ENCODE measurements at regions not wholly inside any gene's neighbourhood (a gene's known extent, or its start where the extent isn't known, plus 50 kb on each side); places are given as distances from the start of the nearest gene placed in this dataset.

DNA sequence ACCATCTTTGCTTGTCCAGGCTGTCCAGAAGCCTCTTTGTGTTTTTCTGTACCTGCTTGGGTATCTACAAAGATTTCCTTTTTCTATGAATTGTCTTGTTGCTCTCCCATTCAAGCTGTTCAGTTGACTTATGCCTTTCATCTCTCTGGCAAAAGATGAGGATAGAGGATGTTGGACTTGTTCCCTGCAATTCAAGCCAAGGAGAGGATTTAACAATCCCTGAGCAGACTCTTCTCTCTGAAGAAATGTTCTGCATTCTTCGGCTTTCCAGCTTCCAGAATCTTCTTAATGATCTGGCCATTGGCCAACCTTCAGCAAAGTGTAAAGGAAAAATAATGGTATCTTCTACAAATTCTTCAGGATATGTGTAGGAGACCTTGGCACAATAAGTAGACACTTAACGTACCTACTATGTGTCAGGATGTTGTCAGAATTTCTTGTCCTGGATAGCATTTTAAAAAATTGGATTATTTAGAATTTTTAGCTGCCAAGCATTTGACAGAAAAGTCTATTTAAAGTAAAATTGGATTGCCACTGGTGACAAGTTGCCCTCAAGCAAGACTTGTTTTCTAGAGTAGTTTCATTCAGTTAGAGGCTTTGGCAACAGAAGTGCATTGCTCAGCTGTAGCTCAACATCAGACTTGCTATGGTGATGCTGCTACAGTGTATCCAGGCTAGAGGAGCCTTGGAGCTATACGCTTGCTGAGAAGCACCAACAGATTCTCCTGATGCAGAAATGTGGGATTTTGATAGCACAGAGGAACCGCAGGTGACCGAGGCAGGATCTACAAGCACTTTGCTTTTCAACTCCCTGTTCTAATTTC, 455.7 kb downstream of the SUCLA2 start:
- DNase-seq (ENCODE audit: low spot score) (no peak), ATAC-seq (no peak)

DNA sequence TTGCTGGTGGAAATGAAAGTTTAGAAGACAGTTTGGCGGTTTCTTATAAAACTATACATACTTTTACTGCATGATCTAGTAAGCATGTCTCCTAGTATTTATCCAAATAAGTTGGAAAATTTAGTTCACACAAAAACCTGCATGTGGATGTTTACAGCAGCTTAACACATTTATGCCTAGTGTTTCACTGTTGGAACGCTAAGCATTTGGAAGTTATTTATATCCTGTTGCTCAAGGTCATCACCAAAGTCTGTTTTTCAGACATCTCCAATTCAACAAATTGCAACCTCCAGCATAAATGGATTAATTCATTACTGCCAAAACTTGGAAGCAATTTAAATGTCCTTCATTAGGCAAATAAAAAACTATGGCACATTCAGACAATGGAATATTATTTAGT, 461.8 kb downstream of the SUCLA2 start:
- ATAC-seq (no peak), DNase-seq (ENCODE audit: low spot score) (no peak)

GRCh38 chr13:47523771-47524170, 477.3 kb downstream of the SUCLA2 start:
- no peak for ATAC-seq

DNA sequence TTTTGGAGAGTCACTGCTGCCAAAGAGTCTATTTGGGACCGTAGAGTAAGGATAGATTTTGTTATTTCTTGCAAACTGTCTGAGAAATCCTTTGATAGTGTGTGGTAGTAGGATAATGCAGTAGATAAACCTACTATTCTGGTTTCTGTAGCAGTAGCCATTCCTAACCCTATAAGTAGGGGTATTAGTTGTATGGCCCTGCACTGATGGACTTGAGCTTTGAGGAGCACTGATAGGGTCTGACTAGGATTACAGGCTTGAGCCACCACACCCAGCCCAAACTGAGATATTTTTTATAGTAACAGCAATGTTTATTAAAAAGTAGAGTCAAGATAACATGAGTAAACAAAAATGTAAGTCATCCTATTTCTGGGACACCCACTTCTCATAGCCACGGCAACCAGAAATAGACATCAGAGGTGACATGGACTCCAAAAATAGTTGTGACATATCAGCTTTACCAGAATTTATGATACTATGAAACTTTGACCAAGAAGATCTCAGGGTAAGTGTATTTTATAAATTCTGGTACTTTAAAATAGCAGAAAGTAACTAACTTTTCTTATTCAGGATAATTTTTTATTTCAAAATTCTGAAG, 479.1 kb downstream of the SUCLA2 start:
- no peak for ATAC-seq
- no peak for DNase-seq (ENCODE audit: low spot score)

More at GRCh38 chr13:47523771-47524170, 477.3 kb downstream of the SUCLA2 start:
- no peak for DNase-seq (ENCODE audit: low spot score)

DNA sequence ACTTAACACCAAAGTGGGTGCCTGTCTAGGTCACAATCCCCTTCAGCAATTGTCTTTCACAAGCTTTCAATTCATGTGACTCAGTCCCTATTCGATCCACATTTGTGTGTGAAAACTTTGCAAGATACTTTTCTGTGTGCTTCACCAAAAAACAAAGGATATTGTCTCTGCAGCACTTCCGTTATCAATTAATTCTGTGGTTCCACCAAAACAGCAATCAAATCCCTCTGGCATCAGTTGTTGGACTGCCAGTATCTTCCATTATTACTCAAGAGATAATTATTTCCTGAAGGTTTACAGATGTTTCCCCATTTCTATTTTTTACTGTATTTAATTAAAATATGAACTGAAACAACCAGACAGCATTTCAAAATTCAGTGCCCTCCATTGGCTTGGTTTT, 481.4 kb downstream of the SUCLA2 start:
- DNase-seq (ENCODE audit: low spot score) (no peak), ATAC-seq (no peak)

GRCh38 chr13:47518530-47518929, 482.5 kb downstream of the SUCLA2 start:
- DNase-seq (ENCODE audit: low spot score) = no peak
- no peak for ATAC-seq

DNA sequence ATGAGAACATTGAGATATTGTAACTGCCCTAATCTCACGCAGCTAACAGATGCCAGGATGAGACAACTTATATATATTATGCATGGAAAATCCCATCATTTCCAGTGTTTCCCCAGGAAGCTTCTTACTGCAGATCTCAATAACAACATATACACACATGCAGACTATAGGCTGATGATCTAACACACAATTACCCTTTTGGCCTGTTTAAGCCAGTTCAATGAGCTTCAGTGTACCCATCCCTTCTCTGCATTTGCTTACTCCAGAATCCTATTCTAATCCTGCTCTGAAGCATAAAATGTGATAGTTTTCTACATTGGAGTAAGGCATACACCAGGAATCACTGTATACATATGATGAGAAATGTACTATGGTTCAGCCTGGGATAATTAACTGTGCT, 489.4 kb downstream of the SUCLA2 start:
- no peak for DNase-seq (ENCODE audit: low spot score)

GRCh38 chr13:47508527-47509228, 492.4 kb downstream of the SUCLA2 start:
- DNase-seq (ENCODE audit: low spot score) (no peak), ATAC-seq (no peak)

More for the DNA sequence above, 489.4 kb downstream of the SUCLA2 start:
- ATAC-seq = no peak

DNA sequence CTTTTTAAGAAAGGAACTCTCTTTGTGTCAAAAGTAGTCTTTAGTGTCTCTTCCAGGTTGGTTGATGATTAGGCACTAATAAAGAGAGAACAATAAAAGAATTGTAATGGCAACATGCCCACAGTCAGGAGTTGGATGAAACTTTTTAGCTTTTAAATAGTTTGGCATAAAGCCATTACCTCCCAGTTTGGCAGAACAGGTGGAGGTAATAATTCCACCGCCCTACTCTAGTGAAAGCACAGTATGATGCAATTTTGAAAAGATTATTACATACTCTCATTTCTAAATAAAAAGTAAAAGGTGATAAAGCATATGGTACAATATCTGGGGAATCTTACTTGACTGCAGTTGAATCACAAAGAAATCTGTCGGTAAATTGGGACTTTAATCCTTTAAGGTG, 497.6 kb downstream of the SUCLA2 start:
- ATAC-seq (no peak), DNase-seq (ENCODE audit: low spot score) (no peak)

GRCh38 chr13:47502166-47502565, 498.9 kb downstream of the SUCLA2 start:
- ATAC-seq = no peak
- no peak for DNase-seq (ENCODE audit: low spot score)

- ATAC-seq (no peak), DNase-seq (ENCODE audit: low spot score) (no peak)
Measured at GRCh38 chr13:47499358-47500150, 501.5 kb downstream of the SUCLA2 start.

DNA sequence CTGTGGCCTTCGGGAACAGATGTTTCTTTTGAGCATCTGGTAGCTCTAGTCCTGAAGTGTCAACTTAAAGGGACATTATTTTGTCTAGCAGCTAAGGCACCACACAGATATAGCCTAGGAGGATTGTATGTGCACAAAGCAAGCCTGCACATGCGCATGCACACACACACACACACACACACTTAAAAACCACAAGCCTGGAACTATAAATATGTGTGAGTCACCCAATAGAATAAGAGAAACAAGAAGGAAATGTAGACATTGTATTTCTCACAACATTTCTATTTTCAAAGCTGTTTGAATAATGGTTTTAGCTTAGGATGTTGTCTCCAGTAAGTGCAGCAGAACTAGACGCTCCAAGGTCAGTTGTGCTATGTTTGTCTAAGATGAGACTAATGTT, 516.5 kb downstream of the SUCLA2 start:
- no peak for DNase-seq (ENCODE audit: low spot score)
- ATAC-seq = no peak

DNA sequence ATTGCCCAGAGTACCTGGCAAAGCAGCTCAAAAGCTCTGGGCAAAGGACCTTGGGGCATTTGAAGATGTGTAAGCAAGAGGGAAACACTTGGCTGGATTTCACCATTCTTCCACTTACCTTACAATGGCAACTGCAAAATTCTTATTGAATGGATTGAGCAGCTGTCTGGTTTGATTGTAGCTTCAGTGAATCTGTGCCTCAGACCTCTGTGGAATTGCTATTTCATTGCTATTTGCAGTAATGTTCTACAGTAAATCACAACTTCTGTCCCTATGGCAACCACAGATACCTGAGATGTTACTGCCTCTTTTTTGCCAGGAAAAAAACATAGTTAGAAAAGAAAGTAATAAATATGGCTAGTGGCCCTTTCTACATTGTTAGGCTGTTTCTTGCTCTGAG, 519.5 kb downstream of the SUCLA2 start:
- ATAC-seq (no peak), DNase-seq (ENCODE audit: low spot score) (no peak)

DNA sequence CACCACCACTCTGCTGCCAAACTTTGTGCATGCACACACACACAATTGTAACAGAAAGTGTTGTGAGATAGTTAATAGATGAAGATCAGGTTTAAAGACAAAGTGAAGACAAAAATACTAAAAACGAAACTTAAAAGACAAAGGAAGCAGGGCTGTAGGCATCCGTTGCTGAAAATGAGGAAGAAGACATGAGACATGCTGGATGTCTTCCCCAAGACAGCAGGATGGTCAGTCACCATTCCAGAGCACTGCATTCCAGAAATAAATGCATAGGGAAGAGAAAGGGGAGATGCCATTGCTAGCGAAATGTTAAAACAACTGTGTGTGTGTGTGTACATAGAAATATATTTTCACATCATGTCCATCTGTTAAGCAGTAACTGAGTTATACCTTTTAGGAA, 520.1 kb downstream of the SUCLA2 start:
- DNase-seq (ENCODE audit: low spot score) = no peak
- ATAC-seq = no peak

- no peak for DNase-seq (ENCODE audit: low spot score)
- no peak for ATAC-seq
Measured at GRCh38 chr13:47480121-47480520, 521.0 kb downstream of the SUCLA2 start.

- ATAC-seq (peak; percentile 86), DNase-seq (ENCODE audit: low spot score) (peak; percentile 74)
Measured at GRCh38 chr13:47478985-47479384, 522.1 kb downstream of the SUCLA2 start.

DNA sequence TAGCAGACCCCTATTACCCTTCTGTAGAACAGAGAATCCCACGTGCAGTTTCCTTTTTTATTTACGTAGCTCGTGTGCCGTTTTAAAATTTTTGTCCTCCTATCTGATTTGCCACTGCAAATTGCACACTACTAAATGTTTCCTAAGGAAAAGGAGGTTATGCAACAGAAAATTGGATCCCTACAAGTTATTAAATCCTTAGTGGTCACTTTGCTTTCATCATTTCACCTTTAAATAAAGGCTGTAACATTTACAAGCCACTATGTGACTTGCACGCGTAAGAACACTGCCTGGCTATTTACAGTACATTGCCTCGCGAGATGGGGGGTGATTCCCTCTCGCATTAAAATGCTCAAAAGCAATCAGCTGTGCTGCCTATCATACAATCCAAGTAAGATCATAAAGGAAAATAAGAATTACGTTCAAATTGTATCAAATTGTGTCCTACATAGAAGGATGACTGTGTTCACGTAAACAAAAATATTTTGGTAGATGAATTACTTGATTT, 525.6 kb downstream of the SUCLA2 start:
- DNase-seq (ENCODE audit: low spot score) = no peak
- ATAC-seq = peak; percentile 29

- ATAC-seq = peak; percentile 76
Measured at GRCh38 chr13:47474839-47475238, 526.2 kb downstream of the SUCLA2 start.

GRCh38 chr13:47474326-47474725, 526.7 kb downstream of the SUCLA2 start:
- ATAC-seq (no peak), DNase-seq (ENCODE audit: low spot score) (no peak)

More at GRCh38 chr13:47474839-47475238, 526.2 kb downstream of the SUCLA2 start:
- DNase-seq (ENCODE audit: low spot score) = peak; percentile 49

DNA sequence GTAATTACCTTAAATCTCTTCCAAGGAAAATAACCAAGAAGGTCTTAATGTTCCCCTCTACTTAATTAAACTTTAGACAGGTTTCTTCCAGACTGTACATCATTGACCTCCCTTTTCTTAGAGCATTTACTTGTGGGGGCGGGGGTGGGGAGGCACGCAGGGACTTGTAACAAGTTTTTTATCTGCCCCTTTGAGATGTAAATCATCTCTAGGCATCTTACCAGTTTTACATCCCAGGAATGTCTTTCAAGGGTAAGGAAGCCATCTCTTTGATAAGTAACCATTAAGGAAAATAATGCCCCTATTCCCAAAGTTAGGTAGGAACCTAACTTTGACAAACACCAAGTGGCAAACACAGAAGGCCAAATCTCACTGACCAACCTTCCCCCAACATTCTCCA, 528.6 kb downstream of the SUCLA2 start:
- ATAC-seq = no peak

DNA sequence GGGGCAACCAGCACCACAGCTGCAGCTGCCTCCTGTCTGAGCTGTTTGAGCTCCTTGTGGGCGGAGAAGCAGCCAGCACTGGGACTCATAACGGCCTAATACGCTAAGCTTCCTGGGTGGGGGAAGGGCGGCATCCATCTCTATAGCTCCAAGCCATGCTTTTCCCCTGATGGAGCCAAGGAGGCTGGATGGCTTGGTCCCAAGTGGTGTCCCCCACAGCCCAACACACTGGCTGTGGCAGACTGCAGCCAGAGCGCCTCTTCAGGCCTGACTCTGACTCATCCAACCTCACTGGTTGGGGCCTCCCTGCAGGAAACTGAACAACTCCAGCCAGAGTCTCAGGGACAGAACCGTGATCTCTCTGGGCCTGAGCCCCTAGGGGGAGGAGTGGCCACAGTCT, 537.3 kb downstream of the SUCLA2 start:
- DNase-seq (ENCODE audit: low spot score) = no peak

More for the DNA sequence above, 528.6 kb downstream of the SUCLA2 start:
- DNase-seq (ENCODE audit: low spot score) = no peak

More for the DNA sequence above, 537.3 kb downstream of the SUCLA2 start:
- ATAC-seq = no peak
